ENCODE measurements at regions not wholly inside any gene's neighbourhood (a gene's known extent, or its start where the extent isn't known, plus 50 kb on each side); places are given as distances from the start of the nearest gene placed in this dataset.

DNA sequence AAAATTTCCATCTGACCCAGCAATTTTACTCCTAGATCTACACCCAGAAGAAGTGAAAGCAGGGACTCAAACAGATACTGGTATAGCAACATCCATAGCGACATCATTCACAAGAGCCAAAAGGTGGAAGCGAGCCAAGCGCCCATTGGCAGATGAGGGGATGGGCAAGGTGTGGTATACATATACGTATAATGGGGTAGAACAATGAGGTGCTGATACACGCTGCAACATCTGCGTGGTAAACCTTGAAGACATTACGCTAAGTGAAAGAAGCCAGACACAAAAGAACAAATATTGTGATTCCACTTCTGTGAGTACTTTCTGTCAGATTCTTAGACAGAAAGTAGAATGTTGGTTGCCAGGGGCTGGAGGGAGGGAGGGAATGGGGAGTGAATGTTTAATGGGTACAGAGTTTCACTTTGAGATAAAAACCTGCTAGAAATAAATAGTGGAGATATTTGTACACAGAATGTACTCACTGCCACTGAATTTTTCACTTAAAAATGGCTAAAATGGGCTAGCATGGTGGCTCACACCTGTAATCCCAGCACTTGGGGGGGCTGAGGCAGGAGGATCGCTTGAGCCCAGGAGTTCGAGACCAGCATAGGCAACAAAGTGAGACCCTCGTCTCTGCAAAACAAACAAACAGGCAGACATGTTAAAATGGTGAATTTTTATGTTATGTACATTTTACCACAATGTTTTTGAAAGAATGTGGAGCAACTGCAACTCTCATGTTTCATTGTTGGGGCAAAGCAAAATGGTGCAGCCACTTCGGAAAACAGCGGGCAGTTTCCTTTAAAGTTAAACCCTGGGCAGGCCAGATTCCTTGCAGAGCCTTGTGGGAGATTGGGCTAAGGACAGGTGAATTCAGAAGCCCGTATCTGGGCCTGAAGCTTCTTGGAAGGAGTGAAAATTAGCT lies 103.4 kb upstream of the MYCN start:
- Histone ChIP-seq H3K27me3 (ENCODE audit: control insufficient read depth, insufficient read depth, low read length) (no peaks in the 10 kb centered on the region), H2AFZ (ENCODE audit: low read length) (no peak overlapping the region), H3K4me3 (replicated peaks in 1 of 4; ENCODE audit: control extremely low read depth in 1 of 4, insufficient read depth in 1 of 4, low read depth in 3 of 4, low read length in 4 of 4) (no peak overlapping the region), H3K4me2 (ENCODE audit: extremely low read depth, insufficient read depth, low read length) (no peak overlapping the region), H3K79me2 (ENCODE audit: control insufficient read depth, insufficient read depth, low read length) (no peaks in the 10 kb centered on the region), H4K20me1 (ENCODE audit: control insufficient read depth, extremely low read depth, insufficient read depth, low read length) (no peaks in the 10 kb centered on the region), H3K36me3 (ENCODE audit: control insufficient read depth, insufficient read depth, low read length) (no peaks in the 10 kb centered on the region), H3K9ac (ENCODE audit: insufficient read depth, low read length) (no peak overlapping the region), H3K9me3 (ENCODE audit: control insufficient read depth, insufficient read depth, low read depth, low read length) (no peaks in the 10 kb centered on the region), H3K27ac (ENCODE audit: insufficient read depth, low read length) (no peak overlapping the region), H3K4me1 (ENCODE audit: control insufficient read depth, extremely low read depth, insufficient read depth, low read length) (no peaks in the 10 kb centered on the region)
- TF ChIP-seq EZH2 (IDR thresholded peaks at IDR 0.05; ENCODE audit: low read length, missing control alignments) = no peak
- TF ChIP-seq CTCF (conservative IDR thresholded peaks at IDR 0.05 in 1 of 2, IDR thresholded peaks at IDR 0.05 in 1 of 2; ENCODE audit: low read depth in 1 of 2, low read length in 2 of 2) = no peak
- DNase-seq (ENCODE audit: low read depth in 2 of 2) = no peak

DNA sequence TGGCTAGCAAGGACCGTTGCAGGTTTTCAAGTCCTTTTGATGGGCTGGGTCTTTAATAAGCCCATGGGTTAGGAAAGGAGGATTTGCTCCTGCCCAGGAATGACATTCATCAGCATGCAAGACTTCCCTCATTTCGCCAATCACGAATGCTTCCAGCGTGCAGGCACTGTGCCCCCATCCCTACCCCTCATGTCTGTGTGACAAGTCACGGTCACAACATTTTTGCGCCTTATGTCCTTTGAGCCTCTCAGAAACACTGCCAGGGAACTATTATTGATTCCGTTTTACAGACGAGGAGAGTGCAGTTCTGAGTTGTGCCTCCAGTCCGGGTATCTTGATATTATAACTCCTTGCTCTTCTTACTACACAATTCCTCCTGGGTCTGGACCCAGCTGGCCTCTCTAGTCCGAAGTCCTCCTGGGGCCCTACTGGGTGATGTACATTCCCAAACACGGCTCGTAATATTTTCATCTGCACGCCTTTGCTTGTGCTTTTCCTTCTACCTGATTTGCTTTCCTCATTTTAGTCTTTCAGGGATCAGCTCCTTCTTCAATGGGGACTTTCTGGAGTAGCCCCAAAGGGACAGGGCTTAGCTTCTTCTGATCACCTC lies 101.8 kb upstream of the MYCN start:
- Histone ChIP-seq H3K36me3 (ENCODE audit: control insufficient read depth, insufficient read depth, low read length) (no peaks in the 10 kb centered on the region), H3K27me3 (ENCODE audit: control insufficient read depth, insufficient read depth, low read length) (no peaks in the 10 kb centered on the region), H3K9me3 (ENCODE audit: control insufficient read depth, insufficient read depth, low read depth, low read length) (no peaks in the 10 kb centered on the region), H3K79me2 (ENCODE audit: control insufficient read depth, insufficient read depth, low read length) (no peaks in the 10 kb centered on the region), H4K20me1 (ENCODE audit: control insufficient read depth, extremely low read depth, insufficient read depth, low read length) (no peaks in the 10 kb centered on the region), H3K27ac (ENCODE audit: insufficient read depth, low read length) (no peak overlapping the region), H3K4me3 (replicated peaks in 1 of 4; ENCODE audit: control extremely low read depth in 1 of 4, insufficient read depth in 1 of 4, low read depth in 3 of 4, low read length in 4 of 4) (no peak overlapping the region), H2AFZ (ENCODE audit: low read length) (no peak overlapping the region), H3K4me1 (ENCODE audit: control insufficient read depth, extremely low read depth, insufficient read depth, low read length) (no peaks in the 10 kb centered on the region), H3K9ac (ENCODE audit: insufficient read depth, low read length) (no peak overlapping the region), H3K4me2 (ENCODE audit: extremely low read depth, insufficient read depth, low read length) (no peak overlapping the region)
- no peak for DNase-seq (ENCODE audit: low read depth in 2 of 2)
- TF ChIP-seq EZH2 (IDR thresholded peaks at IDR 0.05; ENCODE audit: low read length, missing control alignments) (no peak), CTCF (conservative IDR thresholded peaks at IDR 0.05 in 1 of 2, IDR thresholded peaks at IDR 0.05 in 1 of 2; ENCODE audit: low read depth in 1 of 2, low read length in 2 of 2) (no peak)

DNA sequence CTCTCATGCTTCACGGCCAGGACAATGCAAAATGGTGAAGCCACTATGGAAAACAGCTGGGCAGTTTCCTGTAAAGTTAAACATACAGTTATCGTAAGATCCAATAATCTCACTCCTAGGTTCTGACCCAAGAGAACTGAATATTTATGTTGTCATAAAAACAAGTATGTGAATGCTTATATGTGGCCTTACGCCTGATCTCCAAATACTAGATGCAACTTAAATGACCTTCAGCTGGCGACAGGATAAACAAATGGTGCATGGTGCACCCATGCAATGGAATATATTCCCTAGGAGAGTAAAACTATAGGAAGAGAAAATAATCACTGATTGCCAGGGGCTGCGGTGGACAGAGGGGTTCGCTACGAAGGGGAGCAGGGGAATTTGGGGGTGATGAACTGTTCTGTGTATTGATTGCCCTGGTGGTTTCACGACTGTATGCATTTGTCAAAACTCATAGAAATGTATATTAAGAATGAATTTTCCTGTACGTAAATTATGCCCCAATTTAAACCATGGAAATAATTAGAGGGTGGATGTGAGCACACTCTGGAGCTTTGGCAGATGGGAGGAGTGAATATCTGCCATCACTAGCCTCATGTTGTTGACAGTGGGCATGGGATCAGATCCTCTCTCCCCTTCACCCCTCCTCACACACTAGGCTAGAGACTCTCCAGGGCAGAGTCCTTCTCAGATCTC lies 100.8 kb upstream of the MYCN start:
- H3K9me3 ChIP-seq (ENCODE audit: control insufficient read depth, insufficient read depth, low read depth, low read length) = no peaks in the 10 kb centered on the region
- no peaks in the 10 kb centered on the region for H4K20me1 ChIP-seq (ENCODE audit: control insufficient read depth, extremely low read depth, insufficient read depth, low read length)
- no peak overlapping the region for H3K27ac ChIP-seq (ENCODE audit: insufficient read depth, low read length)
- no peaks in the 10 kb centered on the region for H3K36me3 ChIP-seq (ENCODE audit: control insufficient read depth, insufficient read depth, low read length)
- no peak overlapping the region for H3K4me2 ChIP-seq (ENCODE audit: extremely low read depth, insufficient read depth, low read length)
- no peak overlapping the region for H3K4me3 ChIP-seq (replicated peaks in 1 of 4; ENCODE audit: control extremely low read depth in 1 of 4, insufficient read depth in 1 of 4, low read depth in 3 of 4, low read length in 4 of 4)
- no peaks in the 10 kb centered on the region for H3K4me1 ChIP-seq (ENCODE audit: control insufficient read depth, extremely low read depth, insufficient read depth, low read length)
- no peak overlapping the region for H3K9ac ChIP-seq (ENCODE audit: insufficient read depth, low read length)
- DNase-seq (ENCODE audit: low read depth in 2 of 2) = no peak
- no peak overlapping the region for H2AFZ ChIP-seq (ENCODE audit: low read length)
- H3K79me2 ChIP-seq (ENCODE audit: control insufficient read depth, insufficient read depth, low read length) = no peaks in the 10 kb centered on the region
- H3K27me3 ChIP-seq (ENCODE audit: control insufficient read depth, insufficient read depth, low read length) = no peaks in the 10 kb centered on the region
- TF ChIP-seq CTCF (conservative IDR thresholded peaks at IDR 0.05 in 1 of 2, IDR thresholded peaks at IDR 0.05 in 1 of 2; ENCODE audit: low read depth in 1 of 2, low read length in 2 of 2) = no peak
- no peak for TF ChIP-seq EZH2 (IDR thresholded peaks at IDR 0.05; ENCODE audit: low read length, missing control alignments)
